CD4-positive, alpha-beta T cell treated with Interleukin-6 for 4 hours (primary cell): ENCODE measurements at regions not wholly inside any gene's neighbourhood (a gene's known extent, or its start where the extent isn't known, plus 50 kb on each side); places are given as distances from the start of the nearest gene placed in this dataset.

Experiments used
- DNase-seq: peaks from one replicate; pipeline ENCODE4 v3.0.0-alpha.2; 2020; ENCODE audit warnings: mixed read lengths

DNA sequence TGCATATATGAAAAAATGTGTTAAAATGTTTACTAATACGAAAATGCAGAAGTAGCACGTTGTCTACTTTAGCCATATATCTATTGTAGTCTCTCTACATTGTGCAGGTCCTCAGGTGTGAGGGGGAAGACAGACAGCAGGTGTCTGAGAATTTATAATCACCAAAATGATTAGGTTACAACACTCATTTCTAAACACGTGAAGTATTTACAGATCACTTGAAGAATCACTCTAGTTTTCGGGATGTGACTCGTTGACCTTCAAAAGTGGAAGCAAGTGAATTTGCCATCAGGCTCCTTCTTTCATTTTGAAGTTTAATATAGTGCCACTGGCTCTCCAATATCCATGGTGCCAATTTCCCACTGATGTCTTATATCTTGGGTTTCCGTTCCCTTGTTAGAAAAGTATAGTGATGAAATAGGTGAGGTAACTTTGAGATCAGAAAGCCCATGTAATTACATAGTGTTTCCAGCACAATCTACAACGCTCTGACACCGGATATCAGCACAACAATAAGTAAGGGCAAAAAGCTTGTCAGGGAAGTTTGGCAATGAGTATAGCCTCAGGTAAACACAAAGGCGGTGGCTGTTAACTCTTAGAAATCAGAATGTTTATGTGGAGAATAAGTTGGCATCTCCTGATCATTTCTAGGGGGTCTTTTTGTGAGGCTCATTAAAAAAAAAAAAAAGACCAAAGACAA, 57.5 kb upstream of the SP4 start:
- no peak for DNase-seq

- DNase-seq: no peak
Measured at GRCh38 chr7:21371360-21371759, 56.5 kb upstream of the SP4 start.

- DNase-seq: no peak
Measured at GRCh38 chr7:21373031-21373430, 54.9 kb upstream of the SP4 start.

GRCh38 chr7:21374134-21374533, 53.7 kb upstream of the SP4 start:
- DNase-seq: no peak

- no peak for DNase-seq
Measured at GRCh38 chr7:21377545-21377944, 50.3 kb upstream of the SP4 start.
